Thyroid gland (tissue), 4 donors: ENCODE measurements at regions not wholly inside any gene's neighbourhood (a gene's known extent, or its start where the extent isn't known, plus 50 kb on each side); places are given as distances from the start of the nearest gene placed in this dataset.

ENCODE experiments used
- DNase-seq, 2 donors: peaks; one replicate each; pipeline ENCODE4 v3.0.0-alpha.2; 2019
- H3K27ac ChIP-seq, 3 donors: fragments of 200-600 bp; sonication (generic); 1 replicate in 2 of 3; 2 replicates in 1 of 3; pipeline ENCODE4 v1.5.1; 2016 to 2019; ENCODE audit warnings: mild to moderate bottlenecking in 1 of 3, moderate library complexity in 1 of 3
- H3K27me3 ChIP-seq: fragments of 200-600 bp; sonication (generic); one replicate; pipeline ENCODE4 v1.5.1; 2019
- H3K36me3 ChIP-seq, 2 donors: fragments of 200-600 bp; sonication (generic); one replicate each; pipeline ENCODE4 v1.5.1; 2016 to 2019
- H3K4me1 ChIP-seq, 2 donors: fragments of 200-600 bp; sonication (generic); one replicate each; pipeline ENCODE4 v1.5.1; 2017 to 2019
- H3K4me3 ChIP-seq, 3 donors: fragments of 200-600 bp; sonication (generic); replicated peaks in 1 of 3; 1 replicate in 2 of 3; 2 replicates in 1 of 3; pipeline ENCODE4 v1.5.1; 2016; ENCODE audit warnings: mild to moderate bottlenecking in 1 of 3
- H3K9me3 ChIP-seq: fragments of 200-600 bp; sonication (generic); one replicate; pipeline ENCODE4 v1.5.1; 2017
- POLR2A ChIP-seq, 2 donors: fragments of 450-650 bp; IDR thresholded peaks; one replicate each; pipeline ENCODE4 v1.6.1; 2017; ENCODE audit warnings: antibody characterized with exemption in 2 of 2, mild to moderate bottlenecking in 2 of 2, moderate library complexity in 1 of 2
- WGBS, 2 donors: methylation state at CpG; one replicate each; pipeline ENCODE4 v1.1.5; 2017; 5-methylcytosine and 5-hydroxymethylcytosine counted together
- intact Hi-C: fragments of 100-400 bp; cut with DNase I; formaldehyde crosslinking; loops from one replicate; pipeline ENCODE4 v1.15.1; 2023
- TF ChIP-seq, protein P1 (sequence below), 6 experiments: fragments of 200-600 bp in 3 of 6; fragments of 450-650 bp in 3 of 6; sonication (generic) in 3 of 6; IDR thresholded peaks; one replicate each; pipeline ENCODE4 v1.5.1; 2016 to 2019; ENCODE audit warnings: antibody characterized with exemption in 6 of 6, mild to moderate bottlenecking in 2 of 6, inconsistent platforms in 1 of 6, moderate library complexity in 1 of 6

DNA sequence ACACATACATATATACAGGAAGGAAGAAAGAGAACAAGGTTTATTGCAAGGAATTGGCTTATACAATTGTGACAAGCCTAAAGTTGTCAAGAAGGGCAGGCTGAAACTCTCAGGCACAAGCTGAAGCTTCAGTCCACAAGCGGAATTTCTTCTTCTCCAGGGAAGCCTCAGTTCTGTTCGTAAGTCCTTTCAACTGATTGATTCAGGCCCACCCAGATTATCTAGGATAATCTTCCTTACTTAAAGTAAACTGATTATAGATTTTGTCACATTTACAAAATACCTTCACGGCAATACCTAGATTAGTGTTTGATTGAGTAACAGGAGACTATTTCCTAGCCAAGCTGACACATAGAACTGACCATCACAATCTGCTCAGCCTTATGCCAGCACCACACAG lies 81.5 kb upstream of the TMEM260 start:
- intact Hi-C loops: no loop called here
- no peak for TF ChIP-seq POLR2A (IDR thresholded peaks at IDR 0.05)
- H3K27me3 ChIP-seq: no peaks in the 10 kb centered on the region
- no peak overlapping the region for H3K27ac ChIP-seq
- no peaks in the 10 kb centered on the region for H3K36me3 ChIP-seq
- no peaks in the 10 kb centered on the region for H3K9me3 ChIP-seq
- no peak overlapping the region for H3K4me3 ChIP-seq
- WGBS, 2 donors: 86 to 95% methylated on average over 3 of the region's 3 CpGs
- no peaks in the 10 kb centered on the region for H3K4me1 ChIP-seq
- DNase-seq: no peak

DNA sequence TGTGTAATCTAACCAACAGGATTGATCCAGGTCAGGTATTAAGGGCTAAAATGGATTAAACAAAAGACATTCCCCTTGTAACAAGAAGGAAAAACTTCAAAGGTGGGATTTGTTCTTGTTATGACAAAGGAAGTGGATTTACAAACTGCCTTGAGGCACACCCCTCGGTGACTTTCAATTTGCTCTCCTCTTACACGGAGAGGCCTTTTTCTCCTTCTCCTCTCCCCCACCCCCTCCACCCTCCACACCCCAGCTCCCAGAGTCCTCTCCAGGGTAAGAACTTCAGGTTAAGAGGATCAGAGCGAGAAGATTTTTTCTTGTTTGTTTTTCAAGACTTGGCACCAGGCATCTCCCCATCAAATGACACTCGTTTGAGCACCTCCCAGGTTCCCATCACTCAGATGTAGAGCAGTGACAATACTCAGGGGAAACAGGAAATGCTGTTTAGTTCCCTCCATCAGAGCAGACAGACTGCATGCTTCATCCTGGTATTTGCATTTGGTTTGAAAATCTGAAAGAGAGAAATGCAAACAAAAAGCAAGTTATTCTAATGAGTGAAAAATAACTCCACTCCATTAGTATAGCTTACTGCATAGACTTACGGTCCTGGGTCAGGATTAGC lies 77.6 kb upstream of the TMEM260 start:
- intact Hi-C loops: no loop called here
- H3K36me3 ChIP-seq: no peaks in the 10 kb centered on the region
- H3K27ac ChIP-seq: no peak overlapping the region
- no peaks in the 10 kb centered on the region for H3K9me3 ChIP-seq
- H3K4me3 ChIP-seq: no peak overlapping the region
- no peak for TF ChIP-seq POLR2A (IDR thresholded peaks at IDR 0.05)
- TF ChIP-seq, protein P1, sequence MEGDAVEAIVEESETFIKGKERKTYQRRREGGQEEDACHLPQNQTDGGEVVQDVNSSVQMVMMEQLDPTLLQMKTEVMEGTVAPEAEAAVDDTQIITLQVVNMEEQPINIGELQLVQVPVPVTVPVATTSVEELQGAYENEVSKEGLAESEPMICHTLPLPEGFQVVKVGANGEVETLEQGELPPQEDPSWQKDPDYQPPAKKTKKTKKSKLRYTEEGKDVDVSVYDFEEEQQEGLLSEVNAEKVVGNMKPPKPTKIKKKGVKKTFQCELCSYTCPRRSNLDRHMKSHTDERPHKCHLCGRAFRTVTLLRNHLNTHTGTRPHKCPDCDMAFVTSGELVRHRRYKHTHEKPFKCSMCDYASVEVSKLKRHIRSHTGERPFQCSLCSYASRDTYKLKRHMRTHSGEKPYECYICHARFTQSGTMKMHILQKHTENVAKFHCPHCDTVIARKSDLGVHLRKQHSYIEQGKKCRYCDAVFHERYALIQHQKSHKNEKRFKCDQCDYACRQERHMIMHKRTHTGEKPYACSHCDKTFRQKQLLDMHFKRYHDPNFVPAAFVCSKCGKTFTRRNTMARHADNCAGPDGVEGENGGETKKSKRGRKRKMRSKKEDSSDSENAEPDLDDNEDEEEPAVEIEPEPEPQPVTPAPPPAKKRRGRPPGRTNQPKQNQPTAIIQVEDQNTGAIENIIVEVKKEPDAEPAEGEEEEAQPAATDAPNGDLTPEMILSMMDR (IDR thresholded peaks at IDR 0.05): no peak
- H3K4me1 ChIP-seq: no peaks in the 10 kb centered on the region
- DNase-seq: no peak
- H3K27me3 ChIP-seq: no peaks in the 10 kb centered on the region
- WGBS, 2 donors: 31 to 32% methylated on average over 5 of the region's 5 CpGs

DNA sequence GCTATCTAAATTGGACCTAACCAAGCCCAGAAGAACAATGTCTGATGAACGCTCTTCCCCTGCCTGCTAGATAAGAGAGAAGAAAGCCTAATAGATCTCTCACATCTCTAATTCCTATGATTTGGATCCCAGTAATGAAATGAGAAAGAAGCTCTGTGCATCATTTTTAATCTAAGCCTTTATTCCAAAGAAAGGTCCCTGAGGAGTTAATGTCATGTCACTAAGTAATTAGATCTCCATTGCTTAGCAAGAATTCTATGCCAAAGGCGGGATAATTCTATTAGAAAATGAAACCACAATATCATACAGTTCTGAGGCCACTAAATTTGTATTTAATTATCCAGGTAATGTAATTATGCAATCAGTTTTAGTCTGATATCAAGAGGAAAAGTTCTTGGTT lies 74.2 kb upstream of the TMEM260 start:
- 83 to 84% methylated on average over 2 of the region's 2 CpGs for WGBS, 2 donors
- Histone ChIP-seq H3K4me1 (no peaks in the 10 kb centered on the region), H3K27me3 (no peaks in the 10 kb centered on the region), H3K27ac (no peak overlapping the region), H3K36me3 (no peaks in the 10 kb centered on the region), H3K9me3 (no peaks in the 10 kb centered on the region), H3K4me3 (no peak overlapping the region)
- no peak for DNase-seq
- TF ChIP-seq, protein P1 (IDR thresholded peaks at IDR 0.05): no peak
- no peak for TF ChIP-seq POLR2A (IDR thresholded peaks at IDR 0.05)
- intact Hi-C loops: no loop called here

DNA sequence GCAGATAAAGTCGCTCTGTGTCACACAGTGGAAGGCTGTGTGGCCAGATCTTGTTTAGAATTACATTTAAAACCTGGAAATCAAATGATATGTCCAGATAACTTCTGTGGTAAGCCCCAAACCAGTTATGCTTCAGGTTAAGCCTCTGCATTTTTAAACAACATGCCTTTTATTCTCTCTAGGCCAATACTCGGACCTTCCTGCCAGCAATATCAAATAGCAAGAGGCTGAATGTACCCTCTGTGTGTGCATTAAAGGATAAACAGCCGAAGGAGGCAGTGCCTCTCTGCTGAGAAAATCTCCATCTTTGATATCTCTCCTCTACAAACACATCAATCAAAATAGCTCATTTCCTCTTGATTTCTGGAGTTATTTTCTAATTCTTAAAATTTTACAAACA lies 67.1 kb upstream of the TMEM260 start:
- Histone ChIP-seq H3K4me1 (no peaks in the 10 kb centered on the region), H3K4me3 (no peak overlapping the region), H3K27me3 (no peaks in the 10 kb centered on the region), H3K36me3 (no peaks in the 10 kb centered on the region), H3K9me3 (no peaks in the 10 kb centered on the region), H3K27ac (no peak overlapping the region)
- WGBS, 2 donors: 79 to 85% methylated on average over 3 of the region's 3 CpGs
- intact Hi-C loops: no loop called here
- TF ChIP-seq POLR2A (IDR thresholded peaks at IDR 0.05): no peak
- TF ChIP-seq, protein P1 (IDR thresholded peaks at IDR 0.05): no peak
- no peak for DNase-seq

DNA sequence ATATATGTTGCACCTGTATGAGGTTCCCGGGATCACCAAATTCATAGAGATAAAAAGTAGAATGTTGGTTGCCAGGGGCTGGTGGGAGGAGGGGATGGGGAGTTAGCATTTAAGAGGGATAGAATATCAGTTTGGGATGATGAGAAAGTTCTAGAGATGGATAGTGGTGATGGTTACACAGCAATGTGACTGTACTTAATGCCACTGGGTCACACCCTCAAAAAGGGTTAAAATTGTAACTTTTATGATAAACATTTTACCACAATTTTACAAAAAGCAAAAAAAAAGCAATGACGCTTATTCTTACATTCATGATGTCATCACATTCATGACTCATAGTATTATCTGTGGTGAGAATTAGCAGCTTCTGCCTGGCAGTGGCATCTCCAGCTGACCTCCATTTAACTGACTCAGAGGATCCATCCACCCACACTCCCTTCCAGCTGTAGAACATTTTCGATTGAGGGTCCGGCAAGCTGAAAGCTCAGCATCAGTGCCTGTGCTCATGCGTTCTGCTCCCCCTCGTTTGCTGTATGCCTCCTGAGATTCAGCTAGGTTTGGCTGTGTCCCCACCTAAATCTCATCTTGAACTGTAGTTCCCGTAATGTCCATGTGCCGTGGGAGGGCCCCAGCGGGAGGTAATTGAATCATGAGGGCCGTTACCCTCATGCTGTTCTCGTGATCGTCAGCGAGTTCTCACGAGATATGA lies 64.8 kb upstream of the TMEM260 start:
- Histone ChIP-seq H3K27ac (no peak overlapping the region), H3K9me3 (no peaks in the 10 kb centered on the region), H3K36me3 (no peaks in the 10 kb centered on the region), H3K4me3 (no peak overlapping the region), H3K4me1 (no peaks in the 10 kb centered on the region), H3K27me3 (no peaks in the 10 kb centered on the region)
- no peak for TF ChIP-seq POLR2A (IDR thresholded peaks at IDR 0.05)
- TF ChIP-seq, protein P1 (IDR thresholded peaks at IDR 0.05): no peak
- WGBS, 2 donors: 74 to 76% methylated on average over 14 of the region's 14 CpGs
- DNase-seq: no peak
- intact Hi-C loops: no loop called here
